ENCODE measurements at regions not wholly inside any gene's neighbourhood (a gene's known extent, or its start where the extent isn't known, plus 50 kb on each side); places are given as distances from the start of the nearest gene placed in this dataset.

- no peak for DNase-seq (ENCODE audit: extremely low read depth, low read depth, low spot score)
Measured at GRCh38 chr14:61226015-61226654, 55.0 kb downstream of the TMEM30B start.

GRCh38 chr14:61225344-61225743 lies 55.8 kb downstream of the TMEM30B start:
- DNase-seq (ENCODE audit: extremely low read depth, low read depth, low spot score), result no peak

- no peak for DNase-seq (ENCODE audit: extremely low read depth, low read depth, low spot score)
Measured at GRCh38 chr14:61223552-61223951, 57.6 kb downstream of the TMEM30B start.

- no peak for DNase-seq (ENCODE audit: extremely low read depth, low read depth, low spot score)
Measured at GRCh38 chr14:61222388-61222787, 58.8 kb downstream of the TMEM30B start.

GRCh38 chr14:61221906-61222305 lies 59.2 kb downstream of the TMEM30B start:
- no peak for DNase-seq (ENCODE audit: extremely low read depth, low read depth, low spot score)

GRCh38 chr14:61219673-61220072 lies 61.5 kb downstream of the TMEM30B start:
- DNase-seq (ENCODE audit: extremely low read depth, low read depth, low spot score), result no peak

- no peak for DNase-seq (ENCODE audit: extremely low read depth, low read depth, low spot score)
Measured at GRCh38 chr14:61219256-61219655, 61.9 kb downstream of the TMEM30B start.

DNA sequence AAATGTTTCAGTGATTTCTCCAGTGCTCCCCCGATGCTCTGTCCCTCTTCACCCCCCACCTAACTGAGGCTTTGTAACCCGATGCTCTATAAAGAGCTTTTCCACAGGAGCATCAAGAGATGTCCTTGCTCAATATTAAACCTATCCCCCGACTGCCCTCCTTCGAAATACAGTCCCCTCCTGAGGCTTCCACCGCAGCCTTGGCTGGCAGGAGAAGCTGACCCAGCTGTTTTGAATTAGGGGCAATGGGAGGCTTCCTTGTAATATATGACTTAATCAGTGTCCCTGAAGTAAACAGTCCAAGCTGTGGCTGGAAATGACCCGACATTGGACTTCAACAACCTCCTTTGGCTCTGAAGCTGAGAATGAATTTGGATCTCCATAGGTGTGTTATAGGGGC lies 62.4 kb downstream of the TMEM30B start:
- DNase-seq (ENCODE audit: extremely low read depth, low read depth, low spot score), result no peak

DNA sequence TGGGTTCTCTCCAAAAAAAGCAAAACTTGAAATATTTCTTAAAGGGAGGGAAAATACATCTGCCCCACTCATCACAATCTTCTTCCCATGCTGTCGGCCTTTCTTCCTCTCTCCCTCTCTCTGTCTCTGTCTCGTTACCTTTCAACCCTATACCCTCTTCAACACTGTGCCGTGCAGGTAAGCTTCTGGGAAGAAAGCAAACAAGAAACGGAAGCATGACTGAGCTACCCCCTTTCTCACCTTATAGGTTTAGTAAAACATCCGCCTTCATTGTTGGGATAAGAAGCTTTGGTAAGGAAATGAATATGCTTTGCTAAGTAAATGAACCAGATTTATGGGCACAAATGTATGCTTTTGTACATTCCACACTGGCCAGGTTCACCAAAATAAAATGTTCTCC lies 63.0 kb downstream of the TMEM30B start:
- DNase-seq (ENCODE audit: extremely low read depth, low read depth, low spot score), result no peak

DNA sequence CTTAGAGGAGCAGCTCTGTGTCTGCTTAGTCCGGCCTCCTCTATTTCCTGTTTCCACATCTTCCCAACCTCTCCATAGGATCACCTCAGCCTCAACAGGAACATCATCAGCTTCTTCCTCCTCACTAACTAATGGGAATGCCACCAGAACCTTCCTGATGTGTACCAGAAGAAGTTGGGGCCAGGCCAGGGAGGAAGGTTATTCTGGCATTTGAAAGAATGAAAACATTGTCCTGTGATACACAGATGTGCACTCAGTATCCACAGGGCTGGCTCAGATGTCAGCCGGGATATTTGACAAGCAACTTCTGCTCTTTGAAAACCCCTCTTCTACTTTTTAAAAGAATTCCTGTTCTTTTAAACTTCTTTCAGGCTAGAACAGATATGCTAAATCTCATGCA lies 63.6 kb downstream of the TMEM30B start:
- no peak for DNase-seq (ENCODE audit: extremely low read depth, low read depth, low spot score)

DNA sequence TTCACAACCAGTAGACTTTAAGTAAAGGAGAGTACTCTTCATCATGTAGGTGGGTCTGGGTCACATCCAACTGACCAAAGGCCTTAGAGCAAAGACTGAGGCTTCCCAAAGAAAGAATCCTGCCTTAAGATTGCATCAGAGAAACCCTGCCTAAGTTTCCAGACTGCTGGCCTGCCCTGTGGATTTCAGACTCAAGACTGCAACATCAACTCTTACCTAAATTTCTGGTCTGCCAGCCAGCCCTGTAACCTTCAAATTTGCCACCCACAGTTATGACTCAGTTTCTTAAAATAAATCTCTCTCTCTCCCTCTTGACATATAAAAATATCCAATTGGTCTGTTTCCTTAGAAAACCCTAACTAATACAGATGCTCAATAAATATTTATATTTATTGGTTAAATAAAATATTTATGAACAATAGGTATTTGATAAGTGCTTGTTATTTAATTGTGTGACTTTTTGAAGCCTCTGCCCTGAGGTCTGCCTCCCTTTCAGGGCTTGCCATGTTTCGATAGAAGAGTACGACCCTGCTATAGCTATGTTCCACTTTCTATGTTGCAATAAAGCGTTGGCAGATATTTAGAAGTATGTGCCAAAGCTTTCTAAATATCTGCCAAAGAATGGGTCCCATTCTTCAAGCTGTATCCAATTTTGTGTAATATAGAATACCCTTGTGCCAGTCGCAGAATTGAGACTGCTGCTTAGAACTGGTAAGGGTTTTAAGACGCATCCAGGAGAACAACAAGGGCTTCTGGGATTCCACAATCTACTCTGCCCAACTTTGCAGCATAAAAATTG lies 65.7 kb downstream of the TMEM30B start:
- DNase-seq (ENCODE audit: extremely low read depth, low read depth, low spot score), result no peak

- DNase-seq (ENCODE audit: extremely low read depth, low read depth, low spot score), result no peak
Measured at GRCh38 chr14:61213920-61214319, 67.2 kb downstream of the TMEM30B start.

DNA sequence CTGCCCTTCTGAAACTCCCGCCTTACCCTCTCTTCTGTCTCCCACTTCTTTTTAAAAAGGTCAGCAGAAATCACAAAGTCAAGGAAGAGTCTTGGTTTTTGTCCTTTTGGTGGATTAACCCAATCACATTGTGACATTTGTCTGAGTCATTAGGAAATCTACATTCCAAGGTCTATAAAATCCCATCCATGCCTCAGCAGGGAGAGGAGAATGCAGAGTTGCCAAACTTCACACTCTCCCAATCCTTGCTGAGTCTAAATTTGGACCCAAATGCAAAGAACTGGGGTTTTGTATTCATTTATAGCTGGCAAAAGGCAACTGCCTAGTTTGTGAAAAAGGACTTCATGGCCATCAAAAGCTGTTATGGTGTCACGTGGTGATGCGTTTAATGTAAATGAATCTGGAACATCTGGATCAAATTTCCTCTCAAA lies 67.9 kb downstream of the TMEM30B start:
- no peak for DNase-seq (ENCODE audit: extremely low read depth, low read depth, low spot score)

- DNase-seq (ENCODE audit: extremely low read depth, low read depth, low spot score), result no peak
Measured at GRCh38 chr14:61212546-61212945, 68.6 kb downstream of the TMEM30B start.

DNA sequence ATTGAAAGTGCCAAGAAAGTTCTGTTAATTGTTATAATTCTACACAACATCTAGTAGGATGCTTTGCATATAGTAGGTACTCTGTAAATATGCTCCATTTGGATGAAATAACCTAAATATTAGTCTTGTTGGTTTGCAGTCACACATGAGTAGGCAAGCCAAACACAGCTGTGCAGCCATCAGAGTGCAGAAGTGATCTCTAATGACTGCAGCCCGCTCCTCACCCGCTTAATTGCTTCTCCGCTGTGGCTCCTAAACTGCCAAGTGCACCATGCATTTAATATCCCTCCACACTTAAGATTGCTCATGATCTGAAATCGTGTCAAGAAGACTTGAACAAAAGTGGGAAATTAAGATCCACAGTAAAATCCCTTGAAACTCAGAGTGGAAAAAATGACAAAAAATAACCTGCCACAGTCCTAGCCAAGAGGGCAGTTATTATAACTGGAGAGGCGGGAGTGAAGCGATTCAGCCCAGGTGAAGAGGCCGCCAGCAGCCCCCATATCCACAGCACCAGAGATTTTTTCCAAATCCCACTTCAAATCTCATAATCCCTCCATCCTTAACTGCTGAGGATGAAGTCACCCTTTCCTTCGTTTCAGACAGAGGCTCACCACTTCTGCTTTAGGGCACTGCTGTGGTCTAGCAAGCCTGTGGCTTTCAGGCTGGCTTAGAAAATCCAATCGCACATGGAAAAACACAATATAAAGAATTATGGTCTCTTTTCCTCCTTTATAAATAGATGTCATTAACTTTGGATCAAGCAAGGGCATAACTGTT lies 69.5 kb downstream of the TMEM30B start:
- no peak for DNase-seq (ENCODE audit: extremely low read depth, low read depth, low spot score)

DNA sequence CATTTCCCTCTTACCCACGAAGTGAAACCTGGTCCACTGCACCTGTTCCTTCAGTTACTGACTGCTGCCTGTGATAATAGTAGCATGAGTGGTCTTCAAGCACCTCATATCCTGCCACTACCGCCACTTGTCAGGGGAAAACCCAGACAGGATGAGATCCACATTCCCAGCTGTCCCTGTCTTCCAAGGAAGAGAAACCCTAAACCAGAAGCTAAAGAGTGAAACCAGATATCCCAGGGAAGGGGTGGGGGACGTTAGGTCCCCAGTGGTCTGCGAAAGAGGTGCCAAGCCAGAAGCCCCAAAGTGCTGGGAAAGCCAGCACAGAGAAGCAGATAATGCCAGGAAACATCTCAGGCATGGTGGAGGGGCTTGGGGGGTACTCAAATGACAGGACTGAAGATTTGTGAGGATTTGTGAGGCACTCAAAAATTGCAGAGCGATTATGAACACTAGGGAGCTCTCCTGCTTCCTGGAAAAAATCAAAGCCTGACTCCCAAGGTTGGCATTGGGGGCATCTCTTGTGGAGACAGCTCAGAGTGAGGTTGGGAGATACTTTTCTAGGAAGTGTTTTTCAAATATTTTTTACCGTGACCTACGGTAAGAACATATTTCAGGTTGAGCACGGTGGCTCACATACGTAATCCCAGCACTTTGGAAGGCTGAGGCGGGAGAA lies 77.9 kb downstream of the TMEM30B start:
- DNase-seq (ENCODE audit: extremely low read depth, low read depth, low spot score), result no peak

DNA sequence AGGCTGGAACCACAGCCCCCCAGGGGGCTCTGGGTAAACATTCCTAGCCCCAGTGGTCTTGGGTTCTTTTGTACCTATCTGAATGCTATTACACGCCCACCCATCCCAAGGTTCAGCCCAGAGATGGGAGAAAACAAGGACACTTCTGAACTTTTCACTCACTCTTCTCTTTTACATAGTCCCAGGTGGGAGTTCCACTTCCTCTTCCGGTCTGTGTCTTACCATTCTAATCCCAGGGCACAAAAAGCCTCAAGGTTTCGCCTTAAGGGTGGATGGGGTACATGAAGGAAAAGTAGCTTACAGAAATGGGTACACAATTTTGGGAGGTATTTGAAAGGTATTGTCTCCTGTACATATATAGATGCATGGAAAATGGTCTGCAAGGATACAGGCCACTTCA lies 79.0 kb downstream of the TMEM30B start:
- DNase-seq (ENCODE audit: extremely low read depth, low read depth, low spot score), result no peak

DNA sequence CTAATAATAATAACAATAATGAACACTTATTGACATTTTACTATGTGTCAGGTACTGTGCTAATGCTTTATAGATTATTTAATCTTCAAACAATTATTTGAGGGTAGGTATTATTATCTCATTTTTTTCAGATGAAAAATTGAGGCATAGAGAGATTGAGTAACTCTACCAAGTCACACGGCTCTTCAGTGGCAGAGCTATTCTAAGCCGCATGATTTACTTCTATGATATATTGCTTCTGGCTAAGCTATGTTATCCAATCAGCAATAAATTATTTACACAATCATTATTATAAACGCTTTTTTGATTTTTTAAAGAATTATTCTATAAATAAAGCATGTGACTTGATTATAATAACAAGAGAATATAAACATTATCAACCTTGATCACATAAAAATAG lies 80.0 kb downstream of the TMEM30B start:
- no peak for DNase-seq (ENCODE audit: extremely low read depth, low read depth, low spot score)

DNA sequence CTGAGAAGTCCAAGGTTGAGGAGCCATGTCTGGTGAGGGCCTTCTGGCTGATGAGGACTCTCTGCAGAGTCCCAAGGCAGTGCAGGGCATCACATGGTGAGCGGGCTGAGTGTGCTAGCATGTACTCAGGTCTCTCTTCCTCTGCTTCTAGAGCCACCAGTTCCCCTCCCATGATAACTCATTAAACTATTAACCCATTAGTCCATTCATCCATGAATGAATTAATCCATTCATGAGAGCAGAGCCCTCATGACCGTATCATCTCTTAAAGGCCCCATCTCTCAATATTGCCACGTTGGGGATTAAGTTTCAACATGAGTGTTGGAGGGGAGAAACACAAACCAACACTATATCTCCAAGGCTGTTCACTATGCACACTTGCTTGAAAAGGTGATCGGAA lies 83.7 kb downstream of the TMEM30B start:
- no peak for DNase-seq (ENCODE audit: extremely low read depth, low read depth, low spot score)

DNA sequence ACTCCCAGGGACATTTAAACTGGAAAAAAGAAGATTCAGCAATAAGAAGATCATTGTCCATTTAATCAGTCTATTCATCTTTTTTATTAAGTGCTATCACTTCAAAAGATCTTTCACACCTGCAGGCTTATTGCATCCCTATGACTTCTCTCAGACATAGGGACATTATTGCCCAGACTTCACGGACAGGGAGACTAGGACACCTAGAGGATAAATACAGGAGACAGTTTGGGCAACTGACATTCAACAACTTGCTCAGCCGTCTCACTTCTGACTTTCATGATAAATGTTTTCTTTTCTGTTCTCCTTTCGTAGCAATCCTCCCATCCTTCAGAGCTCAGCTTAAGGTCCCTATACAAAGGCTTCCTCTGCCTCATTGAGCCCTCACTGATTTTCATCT lies 84.3 kb downstream of the TMEM30B start:
- DNase-seq (ENCODE audit: extremely low read depth, low read depth, low spot score), result no peak

GRCh38 chr14:61196034-61196433 lies 85.1 kb downstream of the TMEM30B start:
- DNase-seq (ENCODE audit: extremely low read depth, low read depth, low spot score), result no peak

Data from glomerular endothelial cell (primary cell).